ENCODE measurements at regions not wholly inside any gene's neighbourhood (a gene's known extent, or its start where the extent isn't known, plus 50 kb on each side); places are given as distances from the start of the nearest gene placed in this dataset.

GRCh38 chr14:97851428-97851995, 1054.3 kb downstream of the VRK1 start:
- Histone ChIP-seq H3K27me3 (ENCODE audit: low read depth, low read length) (no peaks in the 10 kb centered on the region), H3K36me3 (ENCODE audit: control insufficient read depth in 1 of 2, insufficient read depth in 2 of 2, low read length in 2 of 2) (no peaks in the 10 kb centered on the region), H3K27ac (ENCODE audit: low read length) (no peak overlapping the region), H3K4me1 (ENCODE audit: control insufficient read depth in 1 of 2, insufficient read depth in 2 of 2, low read length in 2 of 2) (no peaks in the 10 kb centered on the region), H3K4me3 (ENCODE audit: low read depth in 1 of 2, low read length in 2 of 2) (no peak overlapping the region), H3K9me3 (ENCODE audit: control insufficient read depth in 1 of 2, low read length in 2 of 2) (no peaks in the 10 kb centered on the region)

GRCh38 chr14:97854918-97855317, 1057.7 kb downstream of the VRK1 start:
- H3K27ac ChIP-seq (ENCODE audit: low read length) = no peak overlapping the region
- no peaks in the 10 kb centered on the region for H3K4me1 ChIP-seq (ENCODE audit: control insufficient read depth in 1 of 2, insufficient read depth in 2 of 2, low read length in 2 of 2)
- H3K4me3 ChIP-seq (ENCODE audit: low read depth in 1 of 2, low read length in 2 of 2) = no peak overlapping the region
- no peaks in the 10 kb centered on the region for H3K27me3 ChIP-seq (ENCODE audit: low read depth, low read length)
- no peaks in the 10 kb centered on the region for H3K9me3 ChIP-seq (ENCODE audit: control insufficient read depth in 1 of 2, low read length in 2 of 2)
- H3K36me3 ChIP-seq (ENCODE audit: control insufficient read depth in 1 of 2, insufficient read depth in 2 of 2, low read length in 2 of 2) = no peaks in the 10 kb centered on the region

- H3K27ac ChIP-seq (ENCODE audit: low read length) = no peak overlapping the region
- H3K4me3 ChIP-seq (ENCODE audit: low read depth in 1 of 2, low read length in 2 of 2) = no peak overlapping the region
- no peaks in the 10 kb centered on the region for H3K9me3 ChIP-seq (ENCODE audit: control insufficient read depth in 1 of 2, low read length in 2 of 2)
- H3K4me1 ChIP-seq (ENCODE audit: control insufficient read depth in 1 of 2, insufficient read depth in 2 of 2, low read length in 2 of 2) = no peaks in the 10 kb centered on the region
- no peaks in the 10 kb centered on the region for H3K27me3 ChIP-seq (ENCODE audit: low read depth, low read length)
- H3K36me3 ChIP-seq (ENCODE audit: control insufficient read depth in 1 of 2, insufficient read depth in 2 of 2, low read length in 2 of 2) = no peaks in the 10 kb centered on the region
These were observed 1069.0 kb downstream of the VRK1 start for GRCh38 chr14:97866195-97866594.

GRCh38 chr14:97866664-97867063, 1069.5 kb downstream of the VRK1 start:
- no peaks in the 10 kb centered on the region for H3K4me1 ChIP-seq (ENCODE audit: control insufficient read depth in 1 of 2, insufficient read depth in 2 of 2, low read length in 2 of 2)
- H3K27ac ChIP-seq (ENCODE audit: low read length) = no peak overlapping the region
- H3K9me3 ChIP-seq (ENCODE audit: control insufficient read depth in 1 of 2, low read length in 2 of 2) = no peaks in the 10 kb centered on the region
- H3K36me3 ChIP-seq (ENCODE audit: control insufficient read depth in 1 of 2, insufficient read depth in 2 of 2, low read length in 2 of 2) = no peaks in the 10 kb centered on the region
- no peak overlapping the region for H3K4me3 ChIP-seq (ENCODE audit: low read depth in 1 of 2, low read length in 2 of 2)
- H3K27me3 ChIP-seq (ENCODE audit: low read depth, low read length) = no peaks in the 10 kb centered on the region

- H3K36me3 ChIP-seq (ENCODE audit: control insufficient read depth in 1 of 2, insufficient read depth in 2 of 2, low read length in 2 of 2) = no peaks in the 10 kb centered on the region
- H3K9me3 ChIP-seq (ENCODE audit: control insufficient read depth in 1 of 2, low read length in 2 of 2) = no peaks in the 10 kb centered on the region
- no peaks in the 10 kb centered on the region for H3K4me1 ChIP-seq (ENCODE audit: control insufficient read depth in 1 of 2, insufficient read depth in 2 of 2, low read length in 2 of 2)
- H3K4me3 ChIP-seq (ENCODE audit: low read depth in 1 of 2, low read length in 2 of 2) = no peak overlapping the region
- no peak overlapping the region for H3K27ac ChIP-seq (ENCODE audit: low read length)
- H3K27me3 ChIP-seq (ENCODE audit: low read depth, low read length) = no peaks in the 10 kb centered on the region
These were observed 1076.1 kb downstream of the VRK1 start for GRCh38 chr14:97873291-97873690.

- Histone ChIP-seq H3K36me3 (ENCODE audit: control insufficient read depth in 1 of 2, insufficient read depth in 2 of 2, low read length in 2 of 2) (no peaks in the 10 kb centered on the region), H3K4me1 (ENCODE audit: control insufficient read depth in 1 of 2, insufficient read depth in 2 of 2, low read length in 2 of 2) (no peaks in the 10 kb centered on the region), H3K4me3 (ENCODE audit: low read depth in 1 of 2, low read length in 2 of 2) (no peak overlapping the region), H3K9me3 (ENCODE audit: control insufficient read depth in 1 of 2, low read length in 2 of 2) (no peaks in the 10 kb centered on the region), H3K27ac (ENCODE audit: low read length) (no peak overlapping the region), H3K27me3 (ENCODE audit: low read depth, low read length) (no peaks in the 10 kb centered on the region)
These were observed 1077.2 kb downstream of the VRK1 start for GRCh38 chr14:97874394-97874793.

GRCh38 chr14:97878206-97878605, 1081.0 kb downstream of the VRK1 start:
- H3K36me3 ChIP-seq (ENCODE audit: control insufficient read depth in 1 of 2, insufficient read depth in 2 of 2, low read length in 2 of 2) = no peaks in the 10 kb centered on the region
- H3K27me3 ChIP-seq (ENCODE audit: low read depth, low read length) = no peaks in the 10 kb centered on the region
- no peaks in the 10 kb centered on the region for H3K4me1 ChIP-seq (ENCODE audit: control insufficient read depth in 1 of 2, insufficient read depth in 2 of 2, low read length in 2 of 2)
- H3K27ac ChIP-seq (ENCODE audit: low read length) = no peak overlapping the region
- no peak overlapping the region for H3K4me3 ChIP-seq (ENCODE audit: low read depth in 1 of 2, low read length in 2 of 2)
- H3K9me3 ChIP-seq (ENCODE audit: control insufficient read depth in 1 of 2, low read length in 2 of 2) = no peaks in the 10 kb centered on the region

GRCh38 chr14:97878727-97879126, 1081.5 kb downstream of the VRK1 start:
- Histone ChIP-seq H3K9me3 (ENCODE audit: control insufficient read depth in 1 of 2, low read length in 2 of 2) (no peaks in the 10 kb centered on the region), H3K4me3 (ENCODE audit: low read depth in 1 of 2, low read length in 2 of 2) (no peak overlapping the region), H3K27ac (ENCODE audit: low read length) (no peak overlapping the region), H3K27me3 (ENCODE audit: low read depth, low read length) (no peaks in the 10 kb centered on the region), H3K36me3 (ENCODE audit: control insufficient read depth in 1 of 2, insufficient read depth in 2 of 2, low read length in 2 of 2) (no peaks in the 10 kb centered on the region), H3K4me1 (ENCODE audit: control insufficient read depth in 1 of 2, insufficient read depth in 2 of 2, low read length in 2 of 2) (no peaks in the 10 kb centered on the region)

- no peaks in the 10 kb centered on the region for H3K36me3 ChIP-seq (ENCODE audit: control insufficient read depth in 1 of 2, insufficient read depth in 2 of 2, low read length in 2 of 2)
These were observed 1090.5 kb downstream of the VRK1 start for GRCh38 chr14:97887690-97888089.

GRCh38 chr14:97888331-97888730, 1091.1 kb downstream of the VRK1 start:
- H3K9me3 ChIP-seq (ENCODE audit: control insufficient read depth in 1 of 2, low read length in 2 of 2) = no peaks in the 10 kb centered on the region
- no peaks in the 10 kb centered on the region for H3K4me1 ChIP-seq (ENCODE audit: control insufficient read depth in 1 of 2, insufficient read depth in 2 of 2, low read length in 2 of 2)
- H3K27ac ChIP-seq (ENCODE audit: low read length) = no peak overlapping the region
- no peak overlapping the region for H3K4me3 ChIP-seq (ENCODE audit: low read depth in 1 of 2, low read length in 2 of 2)
- H3K27me3 ChIP-seq (ENCODE audit: low read depth, low read length) = no peaks in the 10 kb centered on the region
- H3K36me3 ChIP-seq (ENCODE audit: control insufficient read depth in 1 of 2, insufficient read depth in 2 of 2, low read length in 2 of 2) = no peaks in the 10 kb centered on the region

More at GRCh38 chr14:97887690-97888089, 1090.5 kb downstream of the VRK1 start:
- H3K27me3 ChIP-seq (ENCODE audit: low read depth, low read length) = no peaks in the 10 kb centered on the region
- no peaks in the 10 kb centered on the region for H3K9me3 ChIP-seq (ENCODE audit: control insufficient read depth in 1 of 2, low read length in 2 of 2)
- no peak overlapping the region for H3K4me3 ChIP-seq (ENCODE audit: low read depth in 1 of 2, low read length in 2 of 2)
- no peaks in the 10 kb centered on the region for H3K4me1 ChIP-seq (ENCODE audit: control insufficient read depth in 1 of 2, insufficient read depth in 2 of 2, low read length in 2 of 2)
- no peak overlapping the region for H3K27ac ChIP-seq (ENCODE audit: low read length)

GRCh38 chr14:97891515-97891914, 1094.3 kb downstream of the VRK1 start:
- Histone ChIP-seq H3K36me3 (ENCODE audit: control insufficient read depth in 1 of 2, insufficient read depth in 2 of 2, low read length in 2 of 2) (no peaks in the 10 kb centered on the region), H3K27me3 (ENCODE audit: low read depth, low read length) (no peaks in the 10 kb centered on the region), H3K27ac (ENCODE audit: low read length) (no peak overlapping the region), H3K9me3 (ENCODE audit: control insufficient read depth in 1 of 2, low read length in 2 of 2) (no peaks in the 10 kb centered on the region), H3K4me3 (ENCODE audit: low read depth in 1 of 2, low read length in 2 of 2) (no peak overlapping the region), H3K4me1 (ENCODE audit: control insufficient read depth in 1 of 2, insufficient read depth in 2 of 2, low read length in 2 of 2) (no peaks in the 10 kb centered on the region)

GRCh38 chr14:97894552-97894951, 1097.4 kb downstream of the VRK1 start:
- H3K36me3 ChIP-seq (ENCODE audit: control insufficient read depth in 1 of 2, insufficient read depth in 2 of 2, low read length in 2 of 2) = no peaks in the 10 kb centered on the region
- H3K4me3 ChIP-seq (ENCODE audit: low read depth in 1 of 2, low read length in 2 of 2) = no peak overlapping the region
- no peaks in the 10 kb centered on the region for H3K27me3 ChIP-seq (ENCODE audit: low read depth, low read length)
- H3K4me1 ChIP-seq (ENCODE audit: control insufficient read depth in 1 of 2, insufficient read depth in 2 of 2, low read length in 2 of 2) = no peaks in the 10 kb centered on the region
- H3K27ac ChIP-seq (ENCODE audit: low read length) = no peak overlapping the region
- no peaks in the 10 kb centered on the region for H3K9me3 ChIP-seq (ENCODE audit: control insufficient read depth in 1 of 2, low read length in 2 of 2)

All from muscle layer of duodenum (tissue), 2 donors.